ENCODE measurements at regions not wholly inside any gene's neighbourhood (a gene's known extent, or its start where the extent isn't known, plus 50 kb on each side); places are given as distances from the start of the nearest gene placed in this dataset.

- TF ChIP-seq CTCF (IDR thresholded peaks at IDR 0.05): no peak
- no peak for TF ChIP-seq POLR2A (IDR thresholded peaks at IDR 0.05)
Measured at GRCh38 chr10:4685904-4686643, 139.9 kb upstream of the AKR1E2 start.

Measured in testis (tissue), 2 donors.